Sigmoid colon (tissue), 4 donors: ENCODE measurements at regions not wholly inside any gene's neighbourhood (a gene's known extent, or its start where the extent isn't known, plus 50 kb on each side); places are given as distances from the start of the nearest gene placed in this dataset.
"Not testable (repeated sequence)": the region's sequence is repeated elsewhere in the genome, so short reads cannot be mapped to it uniquely, and the experiment has no call there.

Experiments
- POLR2AphosphoS5 ChIP-seq, 4 donors: sonication (generic); formaldehyde crosslinking; IDR thresholded peaks; one replicate each; pipeline ENCODE4 v1.6.1; 2017; ENCODE audit warnings: antibody characterized with exemption in 4 of 4
- TF ChIP-seq, protein P1 (sequence below), 4 experiments: fragments of 450-650 bp in 3 of 4; fragments of 200-600 bp in 1 of 4; IDR thresholded peaks; one replicate each; pipeline ENCODE4 v1.5.1; 2016 to 2019; ENCODE audit warnings: antibody characterized with exemption in 4 of 4, mild to moderate bottlenecking in 3 of 4, moderate library complexity in 2 of 4

DNA sequence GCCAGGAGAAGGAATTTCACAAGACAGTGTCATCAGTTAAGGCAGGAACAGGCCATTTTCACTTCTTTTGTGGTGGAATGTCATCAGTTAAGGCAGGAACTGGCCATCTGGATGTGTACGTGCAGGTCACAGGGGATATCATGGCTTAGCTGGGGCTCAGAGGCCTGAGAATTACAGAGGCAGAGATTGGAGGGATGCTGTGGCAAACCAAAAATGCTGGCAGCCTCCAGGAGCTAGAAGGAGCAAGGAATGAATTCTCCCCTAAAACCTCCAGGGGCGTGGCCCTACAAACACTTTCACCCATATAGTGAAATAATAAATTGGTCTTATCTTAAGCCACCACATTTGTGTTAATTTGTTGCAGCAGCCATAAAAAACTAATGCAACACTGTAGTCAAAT is 557.0 kb downstream of the ZNF385D start:
- not testable (repeated sequence) for TF ChIP-seq POLR2AphosphoS5 (IDR thresholded peaks at IDR 0.05)
- TF ChIP-seq, protein P1, sequence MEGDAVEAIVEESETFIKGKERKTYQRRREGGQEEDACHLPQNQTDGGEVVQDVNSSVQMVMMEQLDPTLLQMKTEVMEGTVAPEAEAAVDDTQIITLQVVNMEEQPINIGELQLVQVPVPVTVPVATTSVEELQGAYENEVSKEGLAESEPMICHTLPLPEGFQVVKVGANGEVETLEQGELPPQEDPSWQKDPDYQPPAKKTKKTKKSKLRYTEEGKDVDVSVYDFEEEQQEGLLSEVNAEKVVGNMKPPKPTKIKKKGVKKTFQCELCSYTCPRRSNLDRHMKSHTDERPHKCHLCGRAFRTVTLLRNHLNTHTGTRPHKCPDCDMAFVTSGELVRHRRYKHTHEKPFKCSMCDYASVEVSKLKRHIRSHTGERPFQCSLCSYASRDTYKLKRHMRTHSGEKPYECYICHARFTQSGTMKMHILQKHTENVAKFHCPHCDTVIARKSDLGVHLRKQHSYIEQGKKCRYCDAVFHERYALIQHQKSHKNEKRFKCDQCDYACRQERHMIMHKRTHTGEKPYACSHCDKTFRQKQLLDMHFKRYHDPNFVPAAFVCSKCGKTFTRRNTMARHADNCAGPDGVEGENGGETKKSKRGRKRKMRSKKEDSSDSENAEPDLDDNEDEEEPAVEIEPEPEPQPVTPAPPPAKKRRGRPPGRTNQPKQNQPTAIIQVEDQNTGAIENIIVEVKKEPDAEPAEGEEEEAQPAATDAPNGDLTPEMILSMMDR (IDR thresholded peaks at IDR 0.05) = not testable (repeated sequence)
